Neural progenitor cell (in vitro differentiated cells): ENCODE measurements at regions not wholly inside any gene's neighbourhood (a gene's known extent, or its start where the extent isn't known, plus 50 kb on each side); places are given as distances from the start of the nearest gene placed in this dataset.

ENCODE experiments used
- DNase-seq: peaks from one replicate; pipeline ENCODE4 v3.0.0-alpha.2; 2016; ENCODE audit warnings: low spot score
- H2AFZ ChIP-seq: fragments of 200-600 bp; sonication (generic); replicated peaks from 2 replicates; pipeline ENCODE4 v1.6.1; 2016; ENCODE audit warnings: antibody characterized with exemption
- H3F3A ChIP-seq: fragments of 200-600 bp; sonication (generic); 2 replicates; pipeline ENCODE4 v1.6.1; 2016; ENCODE audit warnings: antibody characterized with exemption, low read depth
- H3K27ac ChIP-seq: fragments of 200-600 bp; sonication (generic); 2 replicates; pipeline ENCODE4 v1.5.1; 2016; ENCODE audit warnings: mild to moderate bottlenecking
- H3K27me3 ChIP-seq: fragments of 200-600 bp; sonication (generic); 2 replicates; pipeline ENCODE4 v1.6.1; 2016; ENCODE audit warnings: mild to moderate bottlenecking, moderate library complexity
- H3K36me3 ChIP-seq: fragments of 200-600 bp; sonication (generic); 2 replicates; pipeline ENCODE4 v1.5.1; 2016
- H3K4me1 ChIP-seq: fragments of 200-600 bp; sonication (generic); 2 replicates; pipeline ENCODE4 v1.6.1; 2016; ENCODE audit warnings: mixed run types
- H3K4me2 ChIP-seq: fragments of 200-600 bp; sonication (generic); 2 replicates; pipeline ENCODE4 v1.6.1; 2016
- H3K4me3 ChIP-seq: fragments of 200-600 bp; sonication (generic); 2 replicates; pipeline ENCODE4 v1.5.1; 2016
- H3K79me2 ChIP-seq: fragments of 200-600 bp; sonication (generic); 2 replicates; pipeline ENCODE4 v1.6.1; 2016; ENCODE audit warnings: low read depth
- H3K9ac ChIP-seq: fragments of 200-600 bp; sonication (generic); 2 replicates; pipeline ENCODE4 v1.6.1; 2016
- H3K9me3 ChIP-seq: fragments of 200-600 bp; sonication (generic); 2 replicates; pipeline ENCODE4 v1.5.1; 2016; ENCODE audit warnings: low read depth
- H4K20me1 ChIP-seq: fragments of 200-600 bp; sonication (generic); 2 replicates; pipeline ENCODE4 v1.6.1; 2016; ENCODE audit warnings: low read depth
- H3K27ac Mint-ChIP-seq: 3 replicates; pipeline ENCODE4 v1.8.0; 2021; ENCODE audit warnings: mixed read lengths
- H3K27me3 Mint-ChIP-seq: 2 replicates; pipeline ENCODE4 v1.8.0; 2022; ENCODE audit warnings: low read depth, mild to moderate bottlenecking, inconsistent platforms, moderate library complexity, mixed read lengths; ENCODE audit not compliant: insufficient read depth
- H3K36me3 Mint-ChIP-seq: 3 replicates; pipeline ENCODE4 v1.8.0; 2021; ENCODE audit warnings: mixed read lengths
- H3K4me1 Mint-ChIP-seq: 3 replicates; pipeline ENCODE4 v1.8.0; 2021; ENCODE audit warnings: mixed read lengths
- H3K4me3 Mint-ChIP-seq: 3 replicates; pipeline ENCODE4 v1.8.0; 2021; ENCODE audit warnings: mild to moderate bottlenecking, moderate library complexity, mixed read lengths
- H3K9me3 Mint-ChIP-seq: 3 replicates; pipeline ENCODE4 v1.8.0; 2020; ENCODE audit warnings: mixed read lengths
- CTCF ChIP-seq: fragments of 200-600 bp; sonication (generic); IDR thresholded peaks from 2 replicates; pipeline ENCODE4 v1.5.1; 2017; ENCODE audit warnings: antibody characterized with exemption, mild to moderate bottlenecking
- EZH2 ChIP-seq: fragments of 200-600 bp; sonication (generic); IDR thresholded peaks from 2 replicates; pipeline ENCODE4 v1.6.1; 2017; ENCODE audit warnings: antibody characterized with exemption, mild to moderate bottlenecking, moderate library complexity
- EZH2phosphoT487 ChIP-seq: fragments of 200-600 bp; sonication (generic); IDR thresholded peaks from 2 replicates; pipeline ENCODE4 v1.6.1; 2017; ENCODE audit warnings: antibody characterized with exemption

- no peak for DNase-seq
- Histone ChIP-seq H3K4me1 (peaks cover 6% of the 10 kb centered on the region), H3K27ac (no peak overlapping the region), H4K20me1 (no peaks in the 10 kb centered on the region), H3K27me3 (no peaks in the 10 kb centered on the region), H2AFZ (no peak overlapping the region), H3K9ac (no peak overlapping the region), H3K4me2 (peak overlapping the region; percentile 22), H3K4me3 (no peak overlapping the region), H3F3A (no peaks in the 10 kb centered on the region), H3K79me2 (no peaks in the 10 kb centered on the region), H3K9me3 (no peaks in the 10 kb centered on the region), H3K36me3 (no peaks in the 10 kb centered on the region)
- Mint-ChIP-seq H3K27ac (no peak overlapping the region), H3K9me3 (no peaks in the 10 kb centered on the region), H3K36me3 (no peaks in the 10 kb centered on the region), H3K4me1 (peaks cover 5% of the 10 kb centered on the region), H3K4me3 (no peak overlapping the region), H3K27me3 (no peaks in the 10 kb centered on the region)
- TF ChIP-seq EZH2 (no peak), EZH2phosphoT487 (no peak), CTCF (no peak)
Observed at GRCh38 chr13:34116651-34117050, 298.7 kb downstream of the RFC3 start.

GRCh38 chr13:34124666-34125306 lies 306.8 kb downstream of the RFC3 start:
- DNase-seq: no peak
- no peaks in the 10 kb centered on the region for H3K79me2 ChIP-seq
- H2AFZ ChIP-seq: no peak overlapping the region
- Mint-ChIP-seq H3K4me3 (no peak overlapping the region), H3K27ac (no peak overlapping the region), H3K36me3 (no peaks in the 10 kb centered on the region), H3K4me1 (peaks cover 3% of the 10 kb centered on the region), H3K27me3 (peaks cover 4% of the 10 kb centered on the region), H3K9me3 (no peaks in the 10 kb centered on the region)
- H3K4me3 ChIP-seq: no peak overlapping the region
- no peaks in the 10 kb centered on the region for H3K27me3 ChIP-seq
- no peaks in the 10 kb centered on the region for H4K20me1 ChIP-seq
- TF ChIP-seq EZH2phosphoT487: no peak
- TF ChIP-seq EZH2: no peak
- TF ChIP-seq CTCF: no peak
- peaks cover 6% of the 10 kb centered on the region for H3K4me1 ChIP-seq
- H3K36me3 ChIP-seq: no peaks in the 10 kb centered on the region
- H3K27ac ChIP-seq: no peak overlapping the region
- no peak overlapping the region for H3K9ac ChIP-seq
- H3K9me3 ChIP-seq: no peaks in the 10 kb centered on the region
- peaks cover 5% of the 10 kb centered on the region for H3F3A ChIP-seq
- no peak overlapping the region for H3K4me2 ChIP-seq

GRCh38 chr13:34127523-34127922 lies 309.6 kb downstream of the RFC3 start:
- H3K4me1 Mint-ChIP-seq: peaks cover 3% of the 10 kb centered on the region
- no peak overlapping the region for H3K27ac Mint-ChIP-seq
- no peaks in the 10 kb centered on the region for H3K79me2 ChIP-seq
- H3K4me1 ChIP-seq: peaks cover 6% of the 10 kb centered on the region
- H3K36me3 Mint-ChIP-seq: no peaks in the 10 kb centered on the region
- H4K20me1 ChIP-seq: no peaks in the 10 kb centered on the region
- peaks cover 4% of the 10 kb centered on the region for H3K27me3 Mint-ChIP-seq
- no peak overlapping the region for H3K4me3 Mint-ChIP-seq
- no peaks in the 10 kb centered on the region for H3K9me3 ChIP-seq
- no peak overlapping the region for H2AFZ ChIP-seq
- H3K27ac ChIP-seq: no peak overlapping the region
- no peak overlapping the region for H3K9ac ChIP-seq
- TF ChIP-seq EZH2phosphoT487 (no peak), CTCF (no peak), EZH2 (no peak)
- H3K27me3 ChIP-seq: no peaks in the 10 kb centered on the region
- no peak overlapping the region for H3K4me2 ChIP-seq
- peaks cover 5% of the 10 kb centered on the region for H3F3A ChIP-seq
- no peak for DNase-seq
- no peaks in the 10 kb centered on the region for H3K36me3 ChIP-seq
- H3K9me3 Mint-ChIP-seq: no peaks in the 10 kb centered on the region
- no peak overlapping the region for H3K4me3 ChIP-seq
